H9 (cell line): ENCODE measurements at regions not wholly inside any gene's neighbourhood (a gene's known extent, or its start where the extent isn't known, plus 50 kb on each side); places are given as distances from the start of the nearest gene placed in this dataset.

Source experiments
- DNase-seq: peaks from one replicate; pipeline ENCODE4 v3.0.0-alpha.2; 2017
- H2AFZ ChIP-seq: one replicate; pipeline ENCODE4 v1.6.1; 2013; ENCODE audit warnings: mild to moderate bottlenecking, low read length, control low read depth, moderate library complexity
- H2AK5ac ChIP-seq: 2 replicates; pipeline ENCODE4 v1.6.1; 2013; ENCODE audit warnings: low read length, control low read depth, mixed read lengths; ENCODE audit not compliant: insufficient read length
- H2BK120ac ChIP-seq: one replicate; pipeline ENCODE4 v1.6.1; 2013; ENCODE audit warnings: low read depth, mild to moderate bottlenecking, low read length, control low read depth, inconsistent platforms; ENCODE audit not compliant: poor library complexity, severe bottlenecking
- H2BK12ac ChIP-seq: 2 replicates; pipeline ENCODE4 v1.6.1; 2013; ENCODE audit warnings: low read length, control low read depth, mixed read lengths, low read depth; ENCODE audit not compliant: insufficient read length
- H2BK15ac ChIP-seq: 2 replicates; pipeline ENCODE4 v1.6.1; 2013; ENCODE audit warnings: low read depth, low read length, control low read depth
- H2BK20ac ChIP-seq: one replicate; pipeline ENCODE4 v1.6.1; 2013; ENCODE audit warnings: low read depth, mild to moderate bottlenecking, low read length, control low read depth, inconsistent platforms; ENCODE audit not compliant: poor library complexity, severe bottlenecking
- H2BK5ac ChIP-seq: 2 replicates; pipeline ENCODE4 v1.6.1; 2013; ENCODE audit warnings: low read length, control low read depth, mixed read lengths; ENCODE audit not compliant: insufficient read length
- H3K14ac ChIP-seq: 2 replicates; pipeline ENCODE4 v1.6.1; 2013; ENCODE audit warnings: low read length, control low read depth; ENCODE audit not compliant: insufficient read depth
- H3K18ac ChIP-seq: 2 replicates; pipeline ENCODE4 v1.6.1; 2013; ENCODE audit warnings: low read depth, mild to moderate bottlenecking, mixed read lengths, low read length, control low read depth; ENCODE audit not compliant: insufficient read length
- H3K23ac ChIP-seq: 2 replicates; pipeline ENCODE4 v1.6.1; 2013; ENCODE audit warnings: low read length, control low read depth, mixed read lengths, low read depth; ENCODE audit not compliant: insufficient read length
- H3K23me2 ChIP-seq: 2 replicates; pipeline ENCODE4 v1.6.1; 2013; ENCODE audit warnings: low read depth, mild to moderate bottlenecking, mixed read lengths, low read length, control low read depth; ENCODE audit not compliant: insufficient read length, poor library complexity, severe bottlenecking
- H3K27ac ChIP-seq: 2 replicates; pipeline ENCODE4 v1.5.1; 2013; ENCODE audit warnings: low read length, control low read depth, mixed read lengths, low read depth; ENCODE audit not compliant: insufficient read length
- H3K27me3 ChIP-seq: 2 replicates; pipeline ENCODE4 v1.6.1; 2013; ENCODE audit warnings: low read length, control low read depth, inconsistent platforms; ENCODE audit not compliant: insufficient read depth
- H3K4ac ChIP-seq: 2 replicates; pipeline ENCODE4 v1.6.1; 2013; ENCODE audit warnings: low read depth, mild to moderate bottlenecking, control low read depth, inconsistent platforms, low read length, moderate library complexity
- H3K4me1 ChIP-seq: 2 replicates; pipeline ENCODE4 v1.6.1; 2013; ENCODE audit warnings: low read length, control low read depth, inconsistent platforms; ENCODE audit not compliant: insufficient read depth
- H3K4me2 ChIP-seq: 2 replicates; pipeline ENCODE4 v1.6.1; 2013; ENCODE audit warnings: low read length, control low read depth, mixed read lengths; ENCODE audit not compliant: insufficient read length, insufficient read depth
- H3K56ac ChIP-seq: 2 replicates; pipeline ENCODE4 v1.6.1; 2013; ENCODE audit warnings: low read depth, mild to moderate bottlenecking, mixed read lengths, low read length, control low read depth; ENCODE audit not compliant: insufficient read length
- H3K79me1 ChIP-seq: 2 replicates; pipeline ENCODE4 v1.6.1; 2013; ENCODE audit warnings: low read depth, mild to moderate bottlenecking, moderate library complexity, low read length, control low read depth, inconsistent platforms; ENCODE audit not compliant: insufficient read depth, poor library complexity, severe bottlenecking
- H3K79me2 ChIP-seq: 2 replicates; pipeline ENCODE4 v1.6.1; 2013; ENCODE audit warnings: low read length, control low read depth, inconsistent platforms; ENCODE audit not compliant: insufficient read depth
- H3K9ac ChIP-seq: 2 replicates; pipeline ENCODE4 v1.6.1; 2013; ENCODE audit warnings: low read length, control low read depth, mixed read lengths; ENCODE audit not compliant: insufficient read length; ENCODE audit errors: extremely low read depth
- H3K9me3 ChIP-seq: one replicate; pipeline ENCODE4 v1.6.1; 2013; ENCODE audit warnings: low read depth, low read length, inconsistent platforms; ENCODE audit not compliant: control insufficient read depth
- H3T11ph ChIP-seq: one replicate; pipeline ENCODE4 v1.6.1; 2013; ENCODE audit warnings: mild to moderate bottlenecking, low read length, control low read depth, inconsistent platforms
- H4K20me1 ChIP-seq: one replicate; pipeline ENCODE4 v1.6.1; 2013; ENCODE audit not compliant: control insufficient read depth, insufficient read length, insufficient read depth
- H4K5ac ChIP-seq: 2 replicates; pipeline ENCODE4 v1.6.1; 2013; ENCODE audit warnings: low read depth, mild to moderate bottlenecking, mixed read lengths, low read length, control low read depth; ENCODE audit not compliant: insufficient read length
- H4K8ac ChIP-seq: replicated peaks from 2 replicates; pipeline ENCODE4 v1.6.1; 2013; ENCODE audit warnings: low read length, control low read depth, mixed read lengths, low read depth; ENCODE audit not compliant: insufficient read length
- H4K91ac ChIP-seq: 2 replicates; pipeline ENCODE4 v1.6.1; 2013; ENCODE audit warnings: low read depth, mild to moderate bottlenecking, moderate library complexity, mixed read lengths, low read length, control low read depth; ENCODE audit not compliant: insufficient read length
- H3K27ac Mint-ChIP-seq, 3 experiments: 2 replicates in 2 of 3; 3 replicates in 1 of 3; pipeline ENCODE4 v1.8.0; 2020 to 2021; ENCODE audit warnings: mixed read lengths in 3 of 3, mild to moderate bottlenecking in 1 of 3, moderate library complexity in 1 of 3
- H3K27me3 Mint-ChIP-seq: 2 replicates; pipeline ENCODE4 v1.8.0; 2021; ENCODE audit warnings: low read depth, mild to moderate bottlenecking, moderate library complexity, mixed read lengths
- H3K36me3 Mint-ChIP-seq, 3 experiments: 2 replicates in 2 of 3; 3 replicates in 1 of 3; pipeline ENCODE4 v1.8.0; 2020 to 2021; ENCODE audit warnings: low read depth in 3 of 3, mixed read lengths in 3 of 3; ENCODE audit not compliant: insufficient read depth in 1 of 3
- H3K4me1 Mint-ChIP-seq, 2 experiments: 2 replicates each; pipeline ENCODE4 v1.8.0; 2020; ENCODE audit warnings: mixed read lengths in 2 of 2
- H3K4me3 Mint-ChIP-seq, 2 experiments: 2 replicates in 1 of 2; 3 replicates in 1 of 2; pipeline ENCODE4 v1.8.0; 2020 to 2021; ENCODE audit warnings: mild to moderate bottlenecking in 2 of 2, mixed read lengths in 2 of 2, moderate library complexity in 1 of 2
- H3K9me3 Mint-ChIP-seq, 2 experiments: 2 replicates in 1 of 2; 3 replicates in 1 of 2; pipeline ENCODE4 v1.8.0; 2020; ENCODE audit warnings: mild to moderate bottlenecking in 2 of 2, mixed read lengths in 2 of 2, moderate library complexity in 1 of 2
- WGBS: extraction: QIAGEN DNeasy Blood & Tissue Kit; methylation state at CpG from one replicate; pipeline ENCODE4 v1.1.7; 2013; ENCODE audit warnings: missing lambda C conversion rate, low lambda C conversion rate, mixed read lengths; ENCODE audit not compliant: insufficient read length; ENCODE audit errors: extremely low coverage; 5-methylcytosine and 5-hydroxymethylcytosine counted together
- TF ChIP-seq, protein P1 (sequence below): fragments of 200-600 bp; sonication (generic); conservative IDR thresholded peaks from 3 replicates; pipeline ENCODE4 v1.8.0; 2021; ENCODE audit warnings: antibody characterized with exemption, mild to moderate bottlenecking

DNA sequence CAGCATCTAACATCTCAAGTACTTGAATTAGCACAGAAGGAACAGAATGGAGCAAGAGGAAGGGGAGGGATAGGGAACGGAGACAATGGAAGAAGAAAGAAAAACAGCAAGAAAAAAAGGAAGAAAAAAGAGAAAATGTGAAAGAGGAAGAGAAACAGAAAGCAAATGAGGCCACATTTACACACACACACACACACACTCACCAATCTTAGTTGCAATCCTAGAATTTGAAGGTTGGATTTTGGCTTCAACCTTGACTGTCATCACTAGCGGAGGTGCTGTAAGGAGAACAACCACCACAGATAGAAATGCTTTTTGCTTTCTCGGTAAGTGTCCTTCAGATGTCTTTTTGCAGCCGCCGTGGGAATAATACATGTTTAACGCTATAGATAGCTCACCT lies 327.1 kb upstream of the NWD2 start:
- Histone ChIP-seq H3K18ac (no peak overlapping the region), H4K5ac (no peak overlapping the region), H4K91ac (no peak overlapping the region), H3K79me1 (no peaks in the 10 kb centered on the region), H3K4ac (no peak overlapping the region), H3K27ac (no peak overlapping the region), H2AK5ac (no peak overlapping the region), H3K23ac (no peak overlapping the region), H3K4me1 (no peaks in the 10 kb centered on the region), H3K4me2 (no peak overlapping the region), H3K23me2 (no peaks in the 10 kb centered on the region), H3K9ac (no peak overlapping the region), H2BK12ac (no peak overlapping the region), H3K14ac (no peak overlapping the region), H2BK120ac (no peak overlapping the region), H2BK20ac (no peak overlapping the region), H3K79me2 (no peaks in the 10 kb centered on the region), H3K56ac (no peak overlapping the region), H3K9me3 (no peaks in the 10 kb centered on the region), H3T11ph (no peak overlapping the region), H2AFZ (no peak overlapping the region), H3K27me3 (no peaks in the 10 kb centered on the region), H2BK15ac (no peak overlapping the region), H2BK5ac (no peak overlapping the region), H4K8ac (no peak overlapping the region), H4K20me1 (no peaks in the 10 kb centered on the region)
- H3K4me3 Mint-ChIP-seq = no peak overlapping the region
- DNase-seq = no peak
- TF ChIP-seq, protein P1, sequence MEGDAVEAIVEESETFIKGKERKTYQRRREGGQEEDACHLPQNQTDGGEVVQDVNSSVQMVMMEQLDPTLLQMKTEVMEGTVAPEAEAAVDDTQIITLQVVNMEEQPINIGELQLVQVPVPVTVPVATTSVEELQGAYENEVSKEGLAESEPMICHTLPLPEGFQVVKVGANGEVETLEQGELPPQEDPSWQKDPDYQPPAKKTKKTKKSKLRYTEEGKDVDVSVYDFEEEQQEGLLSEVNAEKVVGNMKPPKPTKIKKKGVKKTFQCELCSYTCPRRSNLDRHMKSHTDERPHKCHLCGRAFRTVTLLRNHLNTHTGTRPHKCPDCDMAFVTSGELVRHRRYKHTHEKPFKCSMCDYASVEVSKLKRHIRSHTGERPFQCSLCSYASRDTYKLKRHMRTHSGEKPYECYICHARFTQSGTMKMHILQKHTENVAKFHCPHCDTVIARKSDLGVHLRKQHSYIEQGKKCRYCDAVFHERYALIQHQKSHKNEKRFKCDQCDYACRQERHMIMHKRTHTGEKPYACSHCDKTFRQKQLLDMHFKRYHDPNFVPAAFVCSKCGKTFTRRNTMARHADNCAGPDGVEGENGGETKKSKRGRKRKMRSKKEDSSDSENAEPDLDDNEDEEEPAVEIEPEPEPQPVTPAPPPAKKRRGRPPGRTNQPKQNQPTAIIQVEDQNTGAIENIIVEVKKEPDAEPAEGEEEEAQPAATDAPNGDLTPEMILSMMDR = no peak
- no peaks in the 10 kb centered on the region for H3K4me1 Mint-ChIP-seq
- no peaks in the 10 kb centered on the region for H3K36me3 Mint-ChIP-seq
- H3K27me3 Mint-ChIP-seq = no peaks in the 10 kb centered on the region
- H3K9me3 Mint-ChIP-seq = no peaks in the 10 kb centered on the region
- WGBS = no CpG with 5 or more reads among the region's 6 CpGs
- H3K27ac Mint-ChIP-seq = no peak overlapping the region
